ENCODE measurements at regions not wholly inside any gene's neighbourhood (a gene's known extent, or its start where the extent isn't known, plus 50 kb on each side); places are given as distances from the start of the nearest gene placed in this dataset.

DNA sequence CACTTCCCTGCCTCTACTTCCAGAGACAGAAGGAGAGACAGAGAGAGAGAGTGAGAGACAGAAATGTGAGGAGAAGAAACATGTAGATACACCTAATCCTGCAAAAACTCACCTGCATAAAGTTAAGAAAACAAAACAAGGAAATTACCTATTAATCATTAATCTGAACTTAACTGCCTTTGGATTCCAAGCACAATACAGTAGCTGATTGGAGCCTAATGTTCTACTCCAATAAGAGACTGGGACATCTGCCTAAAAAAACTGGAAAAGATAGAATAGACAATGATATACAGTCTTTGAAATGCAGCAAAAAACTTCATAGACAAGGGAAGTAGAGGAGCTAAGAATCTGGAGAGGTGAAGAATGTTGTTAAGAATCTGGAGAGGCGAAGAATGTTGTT lies 910.2 kb upstream of the SLC10A2 start:
- TF ChIP-seq, protein P1, sequence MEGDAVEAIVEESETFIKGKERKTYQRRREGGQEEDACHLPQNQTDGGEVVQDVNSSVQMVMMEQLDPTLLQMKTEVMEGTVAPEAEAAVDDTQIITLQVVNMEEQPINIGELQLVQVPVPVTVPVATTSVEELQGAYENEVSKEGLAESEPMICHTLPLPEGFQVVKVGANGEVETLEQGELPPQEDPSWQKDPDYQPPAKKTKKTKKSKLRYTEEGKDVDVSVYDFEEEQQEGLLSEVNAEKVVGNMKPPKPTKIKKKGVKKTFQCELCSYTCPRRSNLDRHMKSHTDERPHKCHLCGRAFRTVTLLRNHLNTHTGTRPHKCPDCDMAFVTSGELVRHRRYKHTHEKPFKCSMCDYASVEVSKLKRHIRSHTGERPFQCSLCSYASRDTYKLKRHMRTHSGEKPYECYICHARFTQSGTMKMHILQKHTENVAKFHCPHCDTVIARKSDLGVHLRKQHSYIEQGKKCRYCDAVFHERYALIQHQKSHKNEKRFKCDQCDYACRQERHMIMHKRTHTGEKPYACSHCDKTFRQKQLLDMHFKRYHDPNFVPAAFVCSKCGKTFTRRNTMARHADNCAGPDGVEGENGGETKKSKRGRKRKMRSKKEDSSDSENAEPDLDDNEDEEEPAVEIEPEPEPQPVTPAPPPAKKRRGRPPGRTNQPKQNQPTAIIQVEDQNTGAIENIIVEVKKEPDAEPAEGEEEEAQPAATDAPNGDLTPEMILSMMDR (IDR thresholded peaks at IDR 0.05; ENCODE audit: poor library complexity): no peak
- TF ChIP-seq EZH2phosphoT487 (IDR thresholded peaks at IDR 0.05; ENCODE audit: low read depth, severe bottlenecking, unreplicated experiment) (no peak), EZH2 (IDR thresholded peaks at IDR 0.05; ENCODE audit: borderline replicate concordance) (no peak)

Measured in hepatocyte (in vitro differentiated cells).